ENCODE measurements at regions not wholly inside any gene's neighbourhood (a gene's known extent, or its start where the extent isn't known, plus 50 kb on each side); places are given as distances from the start of the nearest gene placed in this dataset.
"Not testable (repeated sequence)": the region's sequence is repeated elsewhere in the genome, so short reads cannot be mapped to it uniquely, and the experiment has no call there.

GRCh38 chr10:8693635-8694034, 639.1 kb downstream of the GATA3 start:
- H3K4me1 ChIP-seq (ENCODE audit: insufficient read depth, low read length); H3K9me3 ChIP-seq (ENCODE audit: low read depth, low read length); H3K27me3 ChIP-seq (ENCODE audit: insufficient read depth, low read length); H3K4me3 ChIP-seq (ENCODE audit: low read length): not testable (repeated sequence)

DNA sequence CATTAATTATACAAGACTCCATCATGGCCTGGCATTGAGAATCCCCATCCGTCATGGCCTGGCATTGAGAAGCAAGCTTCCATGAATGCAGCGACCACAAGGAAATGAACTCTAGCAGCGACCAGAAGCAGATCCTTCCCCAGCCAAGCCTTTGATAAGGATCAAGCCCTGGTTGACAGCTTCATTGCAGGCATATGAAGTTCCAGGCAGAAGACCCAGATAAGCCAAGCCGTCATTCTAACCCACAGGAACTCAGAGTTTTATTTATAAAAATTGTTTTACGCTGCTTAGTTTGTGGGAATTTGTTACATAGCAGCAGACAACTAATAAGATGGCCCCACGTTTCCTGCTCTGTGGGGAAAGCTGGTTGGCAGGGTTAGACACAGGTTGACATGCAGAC, 642.3 kb downstream of the GATA3 start:
- Histone ChIP-seq H3K27me3 (ENCODE audit: insufficient read depth, low read length) (no peaks in the 10 kb centered on the region), H3K4me1 (ENCODE audit: insufficient read depth, low read length) (no peaks in the 10 kb centered on the region), H3K4me3 (ENCODE audit: low read length) (no peak overlapping the region), H3K9me3 (ENCODE audit: low read depth, low read length) (no peaks in the 10 kb centered on the region)

DNA sequence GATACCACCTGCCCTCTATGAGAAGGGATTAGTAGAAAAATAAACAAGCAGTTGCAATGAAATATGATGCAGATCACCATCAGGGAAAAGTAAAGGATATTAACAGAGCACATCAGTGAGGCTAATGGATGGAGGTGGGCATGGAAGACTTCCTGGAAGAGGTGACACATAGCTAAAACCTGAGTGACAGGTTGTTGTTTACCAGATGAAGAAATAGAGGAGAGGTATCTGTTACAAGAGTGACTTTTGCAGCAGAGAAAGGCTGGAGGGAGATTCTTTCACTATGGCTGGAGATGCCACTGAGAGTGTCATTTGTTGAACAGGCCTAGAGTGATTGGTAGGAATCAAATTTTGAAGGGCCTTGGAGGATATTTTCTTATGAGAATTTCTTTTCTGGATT, 646.2 kb downstream of the GATA3 start:
- Histone ChIP-seq H3K4me3 (ENCODE audit: low read length) (no peak overlapping the region), H3K27me3 (ENCODE audit: insufficient read depth, low read length) (no peaks in the 10 kb centered on the region), H3K9me3 (ENCODE audit: low read depth, low read length) (no peaks in the 10 kb centered on the region), H3K4me1 (ENCODE audit: insufficient read depth, low read length) (no peaks in the 10 kb centered on the region)

DNA sequence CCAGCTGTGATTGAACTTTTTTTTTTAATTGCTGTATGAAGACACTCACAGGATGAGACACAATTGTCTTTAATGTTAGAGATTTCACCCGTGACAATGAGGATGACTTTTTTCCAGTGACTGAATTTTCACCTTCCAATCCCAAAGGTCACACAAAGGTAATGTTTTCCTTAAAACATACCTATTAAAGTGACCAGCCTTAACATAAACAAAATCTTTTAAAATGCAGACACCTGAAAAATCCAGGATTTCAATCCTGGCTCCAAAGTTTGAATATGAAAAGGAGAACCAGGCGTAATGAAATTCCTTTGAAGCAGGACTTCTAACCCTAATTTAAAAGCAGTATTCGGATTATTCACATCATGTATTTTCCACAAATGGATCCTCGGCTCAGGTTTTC, 647.7 kb downstream of the GATA3 start:
- no peaks in the 10 kb centered on the region for H3K27me3 ChIP-seq (ENCODE audit: insufficient read depth, low read length)
- no peaks in the 10 kb centered on the region for H3K4me1 ChIP-seq (ENCODE audit: insufficient read depth, low read length)
- no peaks in the 10 kb centered on the region for H3K9me3 ChIP-seq (ENCODE audit: low read depth, low read length)
- H3K4me3 ChIP-seq (ENCODE audit: low read length), result no peak overlapping the region

- Histone ChIP-seq H3K9me3 (ENCODE audit: low read depth, low read length) (no peaks in the 10 kb centered on the region), H3K27me3 (ENCODE audit: insufficient read depth, low read length) (no peaks in the 10 kb centered on the region), H3K4me1 (ENCODE audit: insufficient read depth, low read length) (no peaks in the 10 kb centered on the region), H3K4me3 (ENCODE audit: low read length) (no peak overlapping the region)
Measured at GRCh38 chr10:8705415-8705814, 650.9 kb downstream of the GATA3 start.

GRCh38 chr10:8712656-8713055, 658.2 kb downstream of the GATA3 start:
- H3K4me3 ChIP-seq (ENCODE audit: low read length), result no peak overlapping the region
- no peaks in the 10 kb centered on the region for H3K27me3 ChIP-seq (ENCODE audit: insufficient read depth, low read length)
- no peaks in the 10 kb centered on the region for H3K9me3 ChIP-seq (ENCODE audit: low read depth, low read length)
- H3K4me1 ChIP-seq (ENCODE audit: insufficient read depth, low read length), result no peaks in the 10 kb centered on the region

DNA sequence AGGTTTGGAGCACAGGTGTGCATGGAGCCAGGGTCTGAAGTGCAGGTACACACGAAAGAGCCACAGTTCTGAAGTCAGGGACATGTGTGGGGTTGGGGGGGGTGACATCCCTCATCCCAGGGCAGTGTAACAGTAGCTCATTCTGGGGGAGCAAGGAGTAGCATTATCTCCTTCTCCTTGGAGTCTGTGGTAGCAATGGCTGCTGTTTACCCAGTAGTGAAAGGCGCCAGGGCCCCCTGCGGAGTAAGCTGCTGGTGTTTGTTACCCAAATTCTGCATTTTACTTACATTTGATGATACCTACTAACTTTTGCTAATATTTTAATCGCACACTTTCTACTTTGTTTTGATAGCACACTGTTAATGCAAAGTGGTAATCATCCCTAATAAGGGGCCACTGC, 665.5 kb downstream of the GATA3 start:
- Histone ChIP-seq H3K4me1 (ENCODE audit: insufficient read depth, low read length) (no peaks in the 10 kb centered on the region), H3K27me3 (ENCODE audit: insufficient read depth, low read length) (no peaks in the 10 kb centered on the region), H3K4me3 (ENCODE audit: low read length) (no peak overlapping the region), H3K9me3 (ENCODE audit: low read depth, low read length) (peaks cover 13% of the 10 kb centered on the region)

- Histone ChIP-seq H3K27me3 (ENCODE audit: insufficient read depth, low read length) (peaks cover 3% of the 10 kb centered on the region), H3K4me3 (ENCODE audit: low read length) (no peak overlapping the region), H3K9me3 (ENCODE audit: low read depth, low read length) (peaks cover 13% of the 10 kb centered on the region), H3K4me1 (ENCODE audit: insufficient read depth, low read length) (no peaks in the 10 kb centered on the region)
Measured at GRCh38 chr10:8721650-8722049, 667.2 kb downstream of the GATA3 start.

GRCh38 chr10:8722835-8723234, 668.3 kb downstream of the GATA3 start:
- Histone ChIP-seq H3K4me1 (ENCODE audit: insufficient read depth, low read length) (no peaks in the 10 kb centered on the region), H3K9me3 (ENCODE audit: low read depth, low read length) (peaks cover 13% of the 10 kb centered on the region), H3K27me3 (ENCODE audit: insufficient read depth, low read length) (peaks cover 3% of the 10 kb centered on the region), H3K4me3 (ENCODE audit: low read length) (no peak overlapping the region)

DNA sequence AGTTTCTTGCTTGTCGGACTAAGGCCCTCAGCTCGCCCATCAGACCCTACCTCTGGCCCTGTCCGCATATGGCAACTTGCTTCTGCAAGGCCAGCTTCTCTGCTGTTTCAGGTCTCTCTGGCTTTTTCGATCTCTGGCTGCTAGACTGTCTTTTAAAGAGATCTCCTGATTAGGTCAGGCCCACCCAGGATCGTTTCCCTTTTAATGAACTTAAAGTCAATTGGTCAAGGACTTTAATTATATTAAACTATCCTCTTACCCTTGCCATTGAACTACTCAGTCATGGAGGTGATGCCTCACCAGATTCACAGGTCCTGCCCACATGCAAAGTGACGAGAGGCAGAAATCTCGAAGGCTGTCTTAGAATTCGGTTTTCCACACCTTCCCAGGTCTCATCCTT, 670.9 kb downstream of the GATA3 start:
- Histone ChIP-seq H3K4me3 (ENCODE audit: low read length) (no peak overlapping the region), H3K4me1 (ENCODE audit: insufficient read depth, low read length) (no peaks in the 10 kb centered on the region), H3K9me3 (ENCODE audit: low read depth, low read length) (no peaks in the 10 kb centered on the region), H3K27me3 (ENCODE audit: insufficient read depth, low read length) (peaks cover 3% of the 10 kb centered on the region)

GRCh38 chr10:8726084-8726778, 671.7 kb downstream of the GATA3 start:
- H3K4me1 ChIP-seq (ENCODE audit: insufficient read depth, low read length), result no peaks in the 10 kb centered on the region
- H3K9me3 ChIP-seq (ENCODE audit: low read depth, low read length), result no peaks in the 10 kb centered on the region
- H3K4me3 ChIP-seq (ENCODE audit: low read length), result no peak overlapping the region
- H3K27me3 ChIP-seq (ENCODE audit: insufficient read depth, low read length), result peaks cover 3% of the 10 kb centered on the region

GRCh38 chr10:8726779-8727084, 672.2 kb downstream of the GATA3 start:
- H3K27me3 ChIP-seq (ENCODE audit: insufficient read depth, low read length), result peaks cover 3% of the 10 kb centered on the region
- H3K4me3 ChIP-seq (ENCODE audit: low read length), result no peak overlapping the region
- no peaks in the 10 kb centered on the region for H3K9me3 ChIP-seq (ENCODE audit: low read depth, low read length)
- H3K4me1 ChIP-seq (ENCODE audit: insufficient read depth, low read length), result no peaks in the 10 kb centered on the region

DNA sequence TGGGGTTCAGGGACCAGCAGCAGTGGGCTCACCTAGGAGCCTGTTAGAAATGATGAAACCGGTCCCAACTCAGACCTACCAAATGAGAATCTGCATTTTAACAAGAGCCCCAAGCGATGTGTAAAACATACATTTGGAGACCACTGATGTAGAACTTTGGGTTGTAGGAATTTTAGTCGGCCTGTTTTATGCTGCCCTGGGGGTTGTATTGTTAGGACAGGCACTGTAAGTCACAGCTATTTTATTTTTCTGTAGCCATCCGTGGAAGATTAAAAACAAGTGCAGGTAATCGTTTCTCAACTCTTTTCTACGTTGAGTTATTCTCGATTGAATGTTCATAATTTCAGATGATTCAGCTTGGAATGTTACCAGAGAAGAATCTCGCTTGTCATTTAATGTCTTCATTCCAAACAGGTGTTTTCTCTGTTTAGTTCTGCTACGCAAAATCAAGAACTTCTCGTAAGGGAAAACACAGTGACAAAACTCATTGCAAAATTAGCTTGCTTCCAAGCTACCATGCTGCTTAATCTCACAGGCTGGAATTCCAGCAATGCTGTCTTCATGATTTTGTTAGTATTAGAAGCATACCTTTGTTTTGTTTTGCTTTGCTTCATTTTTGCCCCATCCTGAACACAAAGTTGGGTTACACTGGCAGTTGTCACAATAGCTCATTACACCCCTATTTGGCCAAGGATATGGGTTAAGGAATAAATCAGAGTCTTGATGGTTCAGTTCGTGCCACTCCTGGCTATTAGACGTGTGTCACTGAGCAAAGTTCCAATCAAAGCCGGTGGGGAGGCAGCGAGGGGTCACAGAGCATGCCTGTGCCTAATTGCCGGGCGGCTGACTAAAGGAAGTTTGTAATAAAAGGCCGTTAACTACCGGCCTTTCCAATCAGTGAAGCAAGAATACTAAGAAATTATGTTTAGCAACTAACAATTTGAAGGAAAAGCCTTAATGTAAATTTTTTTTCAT, 676.9 kb downstream of the GATA3 start:
- Histone ChIP-seq H3K4me1 (ENCODE audit: insufficient read depth, low read length) (no peaks in the 10 kb centered on the region), H3K27me3 (ENCODE audit: insufficient read depth, low read length) (no peaks in the 10 kb centered on the region), H3K9me3 (ENCODE audit: low read depth, low read length) (no peaks in the 10 kb centered on the region), H3K4me3 (ENCODE audit: low read length) (no peak overlapping the region)

- Histone ChIP-seq H3K4me1 (ENCODE audit: insufficient read depth, low read length) (no peaks in the 10 kb centered on the region), H3K9me3 (ENCODE audit: low read depth, low read length) (no peaks in the 10 kb centered on the region), H3K27me3 (ENCODE audit: insufficient read depth, low read length) (no peaks in the 10 kb centered on the region), H3K4me3 (ENCODE audit: low read length) (no peak overlapping the region)
Measured at GRCh38 chr10:8738987-8739386, 684.5 kb downstream of the GATA3 start.

GRCh38 chr10:8752146-8752843, 697.8 kb downstream of the GATA3 start:
- no peaks in the 10 kb centered on the region for H3K4me1 ChIP-seq (ENCODE audit: insufficient read depth, low read length)
- H3K9me3 ChIP-seq (ENCODE audit: low read depth, low read length), result no peaks in the 10 kb centered on the region
- no peaks in the 10 kb centered on the region for H3K27me3 ChIP-seq (ENCODE audit: insufficient read depth, low read length)
- no peak overlapping the region for H3K4me3 ChIP-seq (ENCODE audit: low read length)

Data from mononuclear cell (primary cell).